GM21529 (cell line): ENCODE measurements at regions not wholly inside any gene's neighbourhood (a gene's known extent, or its start where the extent isn't known, plus 50 kb on each side); places are given as distances from the start of the nearest gene placed in this dataset.

Experiments used
- ATAC-seq: cut with Tn5 transposase; IDR thresholded peaks from one replicate; pipeline ENCODE4 v1.9.1; 2021; ENCODE audit not compliant: unreplicated experiment

GRCh38 chr10:113252650-113253618 lies 299.9 kb upstream of the HABP2 start:
- ATAC-seq: no peak

GRCh38 chr10:113259576-113260226 lies 293.2 kb upstream of the HABP2 start:
- no peak for ATAC-seq

- no peak for ATAC-seq
Observed at GRCh38 chr10:113261161-113261560, 291.7 kb upstream of the HABP2 start.

- no peak for ATAC-seq
Observed at GRCh38 chr10:113261611-113262091, 291.2 kb upstream of the HABP2 start.

- no peak for ATAC-seq
Observed at GRCh38 chr10:113263056-113263455, 289.8 kb upstream of the HABP2 start.

GRCh38 chr10:113264333-113265131 lies 288.3 kb upstream of the HABP2 start:
- ATAC-seq: no peak

GRCh38 chr10:113266147-113266546 lies 286.7 kb upstream of the HABP2 start:
- no peak for ATAC-seq

GRCh38 chr10:113267619-113268562 lies 285.0 kb upstream of the HABP2 start:
- no peak for ATAC-seq

- ATAC-seq: no peak
Observed at GRCh38 chr10:113269333-113269732, 283.5 kb upstream of the HABP2 start.

GRCh38 chr10:113272511-113272910 lies 280.3 kb upstream of the HABP2 start:
- ATAC-seq: no peak

GRCh38 chr10:113273181-113274163 lies 279.4 kb upstream of the HABP2 start:
- no peak for ATAC-seq

- no peak for ATAC-seq
Observed at GRCh38 chr10:113274176-113274829, 278.6 kb upstream of the HABP2 start.

- no peak for ATAC-seq
Observed at GRCh38 chr10:113278221-113278620, 274.6 kb upstream of the HABP2 start.

GRCh38 chr10:113278664-113279063 lies 274.2 kb upstream of the HABP2 start:
- ATAC-seq: no peak

GRCh38 chr10:113279262-113279661 lies 273.6 kb upstream of the HABP2 start:
- ATAC-seq: no peak

GRCh38 chr10:113282564-113282963 lies 270.3 kb upstream of the HABP2 start:
- ATAC-seq: no peak

- no peak for ATAC-seq
Observed at GRCh38 chr10:113283189-113283588, 269.7 kb upstream of the HABP2 start.

GRCh38 chr10:113284635-113285034 lies 268.2 kb upstream of the HABP2 start:
- no peak for ATAC-seq
